HepG2 (cell line): ENCODE measurements at regions not wholly inside any gene's neighbourhood (a gene's known extent, or its start where the extent isn't known, plus 50 kb on each side); places are given as distances from the start of the nearest gene placed in this dataset.

ENCODE experiments used
- CHD4 ChIP-seq: fragments of 200-600 bp; sonication (generic); IDR thresholded peaks from 2 replicates; pipeline ENCODE4 v1.7.0; 2017; ENCODE audit warnings: mild to moderate bottlenecking, low read length, borderline replicate concordance
- CTCF ChIP-seq: sonication (generic); formaldehyde crosslinking; IDR thresholded peaks from 2 replicates; pipeline ENCODE4 v1.5.0; 2020; ENCODE audit warnings: mild to moderate bottlenecking, missing genetic modification reagents, moderate library complexity
- EZH2 ChIP-seq: conservative IDR thresholded peaks from 2 replicates; pipeline ENCODE4 v1.6.1; 2012; ENCODE audit warnings: mild to moderate bottlenecking, low read depth, low read length, moderate library complexity
- HCFC1 ChIP-seq: fragments of 150-350 bp; IDR thresholded peaks from 2 replicates; pipeline ENCODE4 v1.6.1; 2014; ENCODE audit warnings: low read depth, low read length
- KDM4B ChIP-seq: sonication (generic); formaldehyde crosslinking; IDR thresholded peaks from 2 replicates; pipeline ENCODE4 v1.4.0; 2020; ENCODE audit warnings: missing genetic modification reagents
- MAX ChIP-seq: IDR thresholded peaks from 2 replicates; pipeline ENCODE4 v1.6.1; 2012; ENCODE audit warnings: inconsistent platforms
- MED13 ChIP-seq: sonication (generic); formaldehyde crosslinking; IDR thresholded peaks from 2 replicates; pipeline ENCODE4 v1.5.0; 2020; ENCODE audit warnings: missing genetic modification reagents
- PHF21A ChIP-seq: sonication (generic); formaldehyde crosslinking; IDR thresholded peaks from 2 replicates; pipeline ENCODE4 v1.5.0; 2020; ENCODE audit warnings: mild to moderate bottlenecking, missing genetic modification reagents
- POLR2A ChIP-seq, 2 experiments: IDR thresholded peaks; 2 replicates each; pipeline ENCODE4 v1.6.1; 2011; ENCODE audit warnings: low read depth in 2 of 2, low read length in 2 of 2, mild to moderate bottlenecking in 1 of 2, moderate library complexity in 1 of 2; ENCODE audit not compliant: insufficient read depth in 1 of 2
- POLR2AphosphoS5 ChIP-seq: IDR thresholded peaks from 2 replicates; pipeline ENCODE4 v1.6.1; 2012; ENCODE audit warnings: low read depth, low read length
- RFX5 ChIP-seq: IDR thresholded peaks from 2 replicates; pipeline ENCODE4 v1.6.1; 2011; ENCODE audit warnings: low read depth, low read length, improper control_type of control experiment
- ZBTB33 ChIP-seq: sonication (generic); formaldehyde crosslinking; IDR thresholded peaks from 2 replicates; pipeline ENCODE4 v1.4.0; 2020; ENCODE audit warnings: missing genetic modification reagents
- ZNF430 ChIP-seq: sonication (generic); formaldehyde crosslinking; IDR thresholded peaks from 2 replicates; pipeline ENCODE4 v1.9.0; 2021; ENCODE audit warnings: mild to moderate bottlenecking, missing genetic modification reagents

- TF ChIP-seq ZBTB33 (CRISPR knock-in tag): no peak
- no peak for TF ChIP-seq MAX
- TF ChIP-seq CHD4: no peak
- TF ChIP-seq EZH2: no peak
- no peak for TF ChIP-seq RFX5
- TF ChIP-seq POLR2A (IDR thresholded peaks at IDR 0.05; ENCODE audit: insufficient read depth in 1 of 2, low read depth in 2 of 2, low read length in 2 of 2): no peak
- no peak for TF ChIP-seq PHF21A
- no peak for TF ChIP-seq KDM4B (CRISPR knock-in tag)
- no peak for TF ChIP-seq ZNF430 (CRISPR knock-in tag)
- TF ChIP-seq POLR2AphosphoS5: no peak
- no peak for TF ChIP-seq MED13 (CRISPR knock-in tag)
- TF ChIP-seq CTCF (CRISPR knock-in tag): no peak
- TF ChIP-seq HCFC1: no peak
Measured at GRCh38 chr11:127191261-127191660, 190.7 kb upstream of the KIRREL3 start.
